Right lobe of liver (tissue), 6 donors: ENCODE measurements at regions not wholly inside any gene's neighbourhood (a gene's known extent, or its start where the extent isn't known, plus 50 kb on each side); places are given as distances from the start of the nearest gene placed in this dataset.

Source experiments
- ATAC-seq, 4 donors: fragments of 200-7000 bp; cut with Tn5 transposase; one replicate each; pipeline ENCODE4 v1.9.1; 2020; ENCODE audit warnings: mild to moderate bottlenecking in 4 of 4, moderate library complexity in 4 of 4
- DNase-seq, 3 donors: peaks; one replicate each; pipeline ENCODE4 v3.0.0-alpha.2; 2020
- H3K27ac ChIP-seq, 3 donors: fragments of 200-600 bp; one replicate each; pipeline ENCODE4 v1.8.0; 2022
- H3K27me3 ChIP-seq, 2 donors: fragments of 200-600 bp; one replicate each; pipeline ENCODE4 v1.8.0; 2022
- H3K36me3 ChIP-seq, 4 donors: fragments of 200-600 bp; sonication (generic) in 1 of 4; one replicate each; pipeline versions ENCODE4 v1.5.1 to v1.8.0; 2017 to 2022; ENCODE audit warnings: control low read depth in 1 of 4
- H3K4me1 ChIP-seq, 4 donors: fragments of 200-600 bp; sonication (generic) in 1 of 4; one replicate each; pipeline versions ENCODE4 v1.5.1 to v1.8.0; 2017 to 2022; ENCODE audit warnings: control low read depth in 1 of 4
- H3K4me3 ChIP-seq, 3 donors: fragments of 200-600 bp; one replicate each; pipeline ENCODE4 v1.8.0; 2022
- H3K9me3 ChIP-seq, 4 donors: fragments of 200-600 bp; sonication (generic) in 1 of 4; one replicate each; pipeline versions ENCODE4 v1.5.1 to v1.8.0; 2017 to 2022; ENCODE audit warnings: control low read depth in 1 of 4
- POLR2A ChIP-seq: fragments of 450-650 bp; IDR thresholded peaks from one replicate; pipeline ENCODE4 v1.6.1; 2017; ENCODE audit warnings: antibody characterized with exemption, mild to moderate bottlenecking
- WGBS: methylation state at CpG from one replicate; pipeline ENCODE4 v1.1.6; 2018; ENCODE audit warnings: low coverage, low lambda C conversion rate; ENCODE audit not compliant: insufficient coverage; ENCODE audit errors: missing lambda C conversion rate; 5-methylcytosine and 5-hydroxymethylcytosine counted together
- intact Hi-C, 2 donors: fragments of 100-400 bp; cut with DNase I; formaldehyde crosslinking; loops; one replicate each; pipeline versions ENCODE4 v1.11.2 to v1.14.1; 2022
- TF ChIP-seq, protein P1 (sequence below), 4 donors: fragments of 200-600 bp in 3 of 4; fragments of 450-650 bp in 1 of 4; IDR thresholded peaks; one replicate each; pipeline versions ENCODE4 v1.5.1 to v1.8.0; 2016 to 2022; ENCODE audit warnings: antibody characterized with exemption in 4 of 4, mild to moderate bottlenecking in 2 of 4
- donor health status: DM: no; HTN: yes; CAD: no.
- donor health status: DM: no; HTN: no; CAD: no.
- donor health status: DM: no; HTN: no; CAD: no.
- donor health status: DM: no; HTN: yes; CAD: no.
- donor health status: DM: no; HTN: yes; CAD: no.

DNA sequence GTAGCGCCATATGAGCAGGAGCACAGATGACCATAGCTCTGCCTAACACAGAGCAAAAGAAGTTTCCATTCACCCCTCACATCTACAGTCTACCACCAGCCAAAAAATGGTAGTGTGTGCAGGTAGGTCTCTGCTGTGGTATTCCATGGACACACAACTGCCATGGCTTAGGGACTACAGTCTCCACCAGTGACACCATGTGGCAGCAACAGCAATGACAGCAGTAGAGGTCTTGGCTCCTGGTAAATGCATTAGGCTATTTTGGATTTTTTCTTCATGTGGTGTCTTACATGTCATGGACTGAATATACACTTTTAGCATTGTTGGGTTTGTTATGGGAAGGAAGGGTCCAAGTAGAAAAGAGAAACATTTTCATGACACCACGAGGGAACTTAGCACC is 70.1 kb upstream of the CABCOCO1 start:
- DNase-seq (no peak), ATAC-seq (peak; percentile 28 to 70 (median 53))
- TF ChIP-seq POLR2A = no peak
- TF ChIP-seq, protein P1, sequence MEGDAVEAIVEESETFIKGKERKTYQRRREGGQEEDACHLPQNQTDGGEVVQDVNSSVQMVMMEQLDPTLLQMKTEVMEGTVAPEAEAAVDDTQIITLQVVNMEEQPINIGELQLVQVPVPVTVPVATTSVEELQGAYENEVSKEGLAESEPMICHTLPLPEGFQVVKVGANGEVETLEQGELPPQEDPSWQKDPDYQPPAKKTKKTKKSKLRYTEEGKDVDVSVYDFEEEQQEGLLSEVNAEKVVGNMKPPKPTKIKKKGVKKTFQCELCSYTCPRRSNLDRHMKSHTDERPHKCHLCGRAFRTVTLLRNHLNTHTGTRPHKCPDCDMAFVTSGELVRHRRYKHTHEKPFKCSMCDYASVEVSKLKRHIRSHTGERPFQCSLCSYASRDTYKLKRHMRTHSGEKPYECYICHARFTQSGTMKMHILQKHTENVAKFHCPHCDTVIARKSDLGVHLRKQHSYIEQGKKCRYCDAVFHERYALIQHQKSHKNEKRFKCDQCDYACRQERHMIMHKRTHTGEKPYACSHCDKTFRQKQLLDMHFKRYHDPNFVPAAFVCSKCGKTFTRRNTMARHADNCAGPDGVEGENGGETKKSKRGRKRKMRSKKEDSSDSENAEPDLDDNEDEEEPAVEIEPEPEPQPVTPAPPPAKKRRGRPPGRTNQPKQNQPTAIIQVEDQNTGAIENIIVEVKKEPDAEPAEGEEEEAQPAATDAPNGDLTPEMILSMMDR (IDR thresholded peaks at IDR 0.05) = peak; percentile 20 to 37 (median 26)
- no peaks in the 10 kb centered on the region for H3K4me1 ChIP-seq
- no peaks in the 10 kb centered on the region for H3K9me3 ChIP-seq
- no peaks in the 10 kb centered on the region for H3K36me3 ChIP-seq
- no peak overlapping the region for H3K4me3 ChIP-seq
- no peak overlapping the region for H3K27ac ChIP-seq
- 50% methylated on average over 2 of the region's 2 CpGs for WGBS
- intact Hi-C loops = no loop called here
- H3K27me3 ChIP-seq = no peaks in the 10 kb centered on the region

- Histone ChIP-seq H3K4me1 (no peaks in the 10 kb centered on the region), H3K9me3 (no peaks in the 10 kb centered on the region), H3K27me3 (no peaks in the 10 kb centered on the region), H3K36me3 (no peaks in the 10 kb centered on the region), H3K4me3 (no peak overlapping the region), H3K27ac (no peak overlapping the region)
- no peak for ATAC-seq
- no peak for DNase-seq
- TF ChIP-seq, protein P1 (IDR thresholded peaks at IDR 0.05) = no peak
- TF ChIP-seq POLR2A = no peak
- intact Hi-C loops = no loop called here
- 40% methylated on average over 5 of the region's 5 CpGs for WGBS
Measured at GRCh38 chr10:61589547-61590243, 73.0 kb upstream of the CABCOCO1 start.

GRCh38 chr10:61588770-61589211 is 73.9 kb upstream of the CABCOCO1 start:
- H3K9me3 ChIP-seq = no peaks in the 10 kb centered on the region
- no peak overlapping the region for H3K27ac ChIP-seq
- H3K4me1 ChIP-seq = no peaks in the 10 kb centered on the region
- TF ChIP-seq POLR2A = no peak
- TF ChIP-seq, protein P1 (IDR thresholded peaks at IDR 0.05) = no peak
- no peaks in the 10 kb centered on the region for H3K27me3 ChIP-seq
- H3K4me3 ChIP-seq = no peak overlapping the region
- no peaks in the 10 kb centered on the region for H3K36me3 ChIP-seq
- intact Hi-C loops = no loop called here
- no peak for DNase-seq
- no peak for ATAC-seq
- WGBS = 47% methylated on average over 6 of the region's 6 CpGs

GRCh38 chr10:61586829-61587228 is 75.9 kb upstream of the CABCOCO1 start:
- H3K27me3 ChIP-seq = no peaks in the 10 kb centered on the region
- H3K9me3 ChIP-seq = no peaks in the 10 kb centered on the region
- no peak for TF ChIP-seq POLR2A
- TF ChIP-seq, protein P1 (IDR thresholded peaks at IDR 0.05) = no peak
- 91% methylated on average over 1 of the region's 1 CpG for WGBS
- DNase-seq (no peak), ATAC-seq (no peak)
- no peak overlapping the region for H3K4me3 ChIP-seq
- no peaks in the 10 kb centered on the region for H3K36me3 ChIP-seq
- no peaks in the 10 kb centered on the region for H3K4me1 ChIP-seq
- H3K27ac ChIP-seq = no peak overlapping the region
- intact Hi-C loops = no loop called here
